ENCODE measurements at regions not wholly inside any gene's neighbourhood (a gene's known extent, or its start where the extent isn't known, plus 50 kb on each side); places are given as distances from the start of the nearest gene placed in this dataset.

GRCh38 chr16:86092586-86093480 is 193.9 kb downstream of the IRF8 start:
- H3K4me2 ChIP-seq (ENCODE audit: insufficient read depth, low read length): no peak overlapping the region
- H3K79me2 ChIP-seq (ENCODE audit: insufficient read depth, low read length): no peaks in the 10 kb centered on the region
- no peak overlapping the region for H2AFZ ChIP-seq (ENCODE audit: low read length)
- no peak overlapping the region for H3K27ac ChIP-seq (ENCODE audit: low read depth, low read length)
- H4K20me1 ChIP-seq (ENCODE audit: insufficient read depth, low read length): no peaks in the 10 kb centered on the region
- no peaks in the 10 kb centered on the region for H3K9me3 ChIP-seq (ENCODE audit: low read depth, low read length)
- H3K4me1 ChIP-seq (ENCODE audit: insufficient read depth, low read length): no peaks in the 10 kb centered on the region
- H3K27me3 ChIP-seq (ENCODE audit: insufficient read depth, low read length): no peaks in the 10 kb centered on the region
- TF ChIP-seq, protein P1, sequence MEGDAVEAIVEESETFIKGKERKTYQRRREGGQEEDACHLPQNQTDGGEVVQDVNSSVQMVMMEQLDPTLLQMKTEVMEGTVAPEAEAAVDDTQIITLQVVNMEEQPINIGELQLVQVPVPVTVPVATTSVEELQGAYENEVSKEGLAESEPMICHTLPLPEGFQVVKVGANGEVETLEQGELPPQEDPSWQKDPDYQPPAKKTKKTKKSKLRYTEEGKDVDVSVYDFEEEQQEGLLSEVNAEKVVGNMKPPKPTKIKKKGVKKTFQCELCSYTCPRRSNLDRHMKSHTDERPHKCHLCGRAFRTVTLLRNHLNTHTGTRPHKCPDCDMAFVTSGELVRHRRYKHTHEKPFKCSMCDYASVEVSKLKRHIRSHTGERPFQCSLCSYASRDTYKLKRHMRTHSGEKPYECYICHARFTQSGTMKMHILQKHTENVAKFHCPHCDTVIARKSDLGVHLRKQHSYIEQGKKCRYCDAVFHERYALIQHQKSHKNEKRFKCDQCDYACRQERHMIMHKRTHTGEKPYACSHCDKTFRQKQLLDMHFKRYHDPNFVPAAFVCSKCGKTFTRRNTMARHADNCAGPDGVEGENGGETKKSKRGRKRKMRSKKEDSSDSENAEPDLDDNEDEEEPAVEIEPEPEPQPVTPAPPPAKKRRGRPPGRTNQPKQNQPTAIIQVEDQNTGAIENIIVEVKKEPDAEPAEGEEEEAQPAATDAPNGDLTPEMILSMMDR (IDR thresholded peaks at IDR 0.05; ENCODE audit: extremely low read depth, low read depth, low read length): no peak
- H3K36me3 ChIP-seq (ENCODE audit: insufficient read depth, low read length): no peaks in the 10 kb centered on the region
- DNase-seq (ENCODE audit: insufficient read length, low spot score, missing footprints): no peak
- H3K4me3 ChIP-seq (ENCODE audit: insufficient read depth, low read length): no peak overlapping the region

DNA sequence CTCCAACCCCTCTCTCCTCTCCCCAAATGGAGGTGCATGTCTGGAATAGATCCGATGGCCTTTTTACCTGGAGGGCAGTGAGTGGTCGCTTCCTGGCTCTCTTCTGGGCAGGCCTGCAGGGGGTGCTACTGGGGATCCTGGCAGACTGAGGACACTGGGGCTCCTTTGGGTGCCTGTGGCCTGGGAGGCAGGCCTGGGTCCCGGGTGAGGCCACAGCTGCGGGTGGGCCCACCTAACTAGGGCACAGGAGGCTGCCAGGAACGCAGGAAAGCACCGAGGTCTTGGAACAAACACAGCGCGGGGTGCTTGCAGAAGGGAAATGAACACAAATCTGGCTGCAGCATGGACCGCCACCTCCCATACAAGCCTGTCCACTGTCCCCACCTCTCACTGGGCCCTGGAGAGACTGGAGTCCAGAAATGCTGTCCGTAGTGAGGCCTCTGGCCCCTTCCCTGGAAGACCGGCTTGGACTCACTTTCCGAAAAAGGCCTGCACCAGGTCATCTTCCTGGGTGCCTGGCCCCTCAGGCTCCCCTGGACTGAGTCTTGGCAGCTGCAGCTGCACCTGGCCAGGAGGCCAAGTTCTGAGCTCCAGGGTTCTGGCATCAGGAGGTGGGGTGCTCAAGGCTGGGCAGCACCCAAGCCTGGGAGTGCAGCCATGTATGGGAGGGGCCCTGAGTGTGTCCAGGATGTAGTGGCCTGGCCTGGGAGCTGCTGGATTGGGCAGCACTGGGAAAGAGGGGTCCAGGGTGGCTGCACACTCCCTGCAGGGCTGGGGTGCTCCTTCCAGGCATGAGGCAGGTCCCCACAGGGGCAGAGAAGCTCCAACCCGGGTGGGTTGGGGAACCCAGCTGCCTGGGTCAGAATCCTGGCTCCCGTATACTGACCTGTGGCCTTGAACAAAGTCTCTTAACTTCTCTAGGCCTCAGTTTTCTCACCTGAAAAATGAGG is 195.1 kb downstream of the IRF8 start:
- H3K36me3 ChIP-seq (ENCODE audit: insufficient read depth, low read length): no peaks in the 10 kb centered on the region
- H3K4me2 ChIP-seq (ENCODE audit: insufficient read depth, low read length): no peak overlapping the region
- H3K9me3 ChIP-seq (ENCODE audit: low read depth, low read length): no peaks in the 10 kb centered on the region
- H3K4me1 ChIP-seq (ENCODE audit: insufficient read depth, low read length): no peaks in the 10 kb centered on the region
- TF ChIP-seq, protein P1 (IDR thresholded peaks at IDR 0.05; ENCODE audit: extremely low read depth, low read depth, low read length): no peak
- no peaks in the 10 kb centered on the region for H3K27me3 ChIP-seq (ENCODE audit: insufficient read depth, low read length)
- H3K27ac ChIP-seq (ENCODE audit: low read depth, low read length): no peak overlapping the region
- H4K20me1 ChIP-seq (ENCODE audit: insufficient read depth, low read length): no peaks in the 10 kb centered on the region
- H3K79me2 ChIP-seq (ENCODE audit: insufficient read depth, low read length): no peaks in the 10 kb centered on the region
- H2AFZ ChIP-seq (ENCODE audit: low read length): no peak overlapping the region
- no peak for DNase-seq (ENCODE audit: insufficient read length, low spot score, missing footprints)
- H3K4me3 ChIP-seq (ENCODE audit: insufficient read depth, low read length): no peak overlapping the region

DNA sequence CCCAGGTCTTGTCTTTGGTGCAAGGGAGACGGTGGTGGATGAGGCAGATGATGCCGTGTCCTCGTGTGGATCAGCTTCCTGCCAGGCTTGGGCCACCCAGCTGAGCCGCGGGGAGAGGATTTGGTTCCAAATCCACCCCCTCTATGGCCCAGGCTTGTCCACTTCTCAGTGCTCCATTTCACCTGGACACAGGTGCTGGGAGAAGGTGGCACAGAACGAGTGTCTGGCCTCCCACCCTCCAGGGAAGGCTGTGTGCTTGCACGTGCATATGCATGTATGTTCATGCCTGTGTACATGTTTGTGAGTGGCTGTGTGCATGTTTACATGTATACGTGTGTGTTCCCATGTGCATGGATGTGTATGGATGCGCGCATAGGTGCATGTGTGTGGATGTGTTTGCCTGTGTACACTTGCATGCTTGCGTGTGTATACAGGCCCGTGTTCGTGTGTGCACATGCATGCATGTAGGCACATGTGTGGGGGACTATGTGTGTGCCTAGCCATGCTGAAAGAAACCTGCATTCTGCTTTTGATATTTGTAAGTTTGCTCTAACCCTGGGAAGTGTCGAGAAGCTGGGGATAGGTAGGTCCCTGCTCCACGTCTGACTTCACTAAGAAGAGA is 196.3 kb downstream of the IRF8 start:
- H3K9me3 ChIP-seq (ENCODE audit: low read depth, low read length): no peaks in the 10 kb centered on the region
- no peaks in the 10 kb centered on the region for H4K20me1 ChIP-seq (ENCODE audit: insufficient read depth, low read length)

More for the DNA sequence above, 196.3 kb downstream of the IRF8 start:
- Histone ChIP-seq H3K4me2 (ENCODE audit: insufficient read depth, low read length) (no peak overlapping the region), H3K27me3 (ENCODE audit: insufficient read depth, low read length) (no peaks in the 10 kb centered on the region), H3K27ac (ENCODE audit: low read depth, low read length) (no peak overlapping the region), H3K4me3 (ENCODE audit: insufficient read depth, low read length) (no peak overlapping the region), H3K36me3 (ENCODE audit: insufficient read depth, low read length) (no peaks in the 10 kb centered on the region), H3K4me1 (ENCODE audit: insufficient read depth, low read length) (no peaks in the 10 kb centered on the region), H2AFZ (ENCODE audit: low read length) (no peak overlapping the region), H3K79me2 (ENCODE audit: insufficient read depth, low read length) (no peaks in the 10 kb centered on the region)
- DNase-seq (ENCODE audit: insufficient read length, low spot score, missing footprints): no peak
- TF ChIP-seq, protein P1 (IDR thresholded peaks at IDR 0.05; ENCODE audit: extremely low read depth, low read depth, low read length): no peak
